SK-N-SH treated with all-trans-retinoic acid at 6 μM for 48 hours (cell line): ENCODE measurements at regions not wholly inside any gene's neighbourhood (a gene's known extent, or its start where the extent isn't known, plus 50 kb on each side); places are given as distances from the start of the nearest gene placed in this dataset.
A peak's percentile ranks its signal among the peaks of the same experiment; 100 is the strongest.

Experiments used
- ATAC-seq: fragments of 200-7000 bp; cut with Tn5 transposase; 3 replicates; pipeline ENCODE4 v1.9.1; 2020; ENCODE audit warnings: mild to moderate bottlenecking, moderate library complexity
- ARNTL ChIP-seq: fragments of 450-650 bp; formaldehyde crosslinking; IDR thresholded peaks from 2 replicates; pipeline ENCODE4 v1.5.0; 2020; ENCODE audit warnings: low read depth, mild to moderate bottlenecking, moderate library complexity, borderline replicate concordance
- BACH2 ChIP-seq: fragments of 250-450 bp; sonication (Bioruptor Pico); IDR thresholded peaks from 2 replicates; pipeline ENCODE4 v1.9.0; 2021; ENCODE audit warnings: mild to moderate bottlenecking, borderline replicate concordance
- ESRRG ChIP-seq: fragments of 250-450 bp; sonication (Bioruptor Pico); IDR thresholded peaks from 2 replicates; pipeline ENCODE4 v1.6.1; 2021; ENCODE audit warnings: mild to moderate bottlenecking
- GLIS3 ChIP-seq: fragments of 250-450 bp; sonication (Bioruptor Pico); IDR thresholded peaks from 2 replicates; pipeline ENCODE4 v1.5.0; 2020; ENCODE audit warnings: mild to moderate bottlenecking, moderate library complexity
- OSR1 ChIP-seq: fragments of 250-450 bp; sonication (Bioruptor Pico); IDR thresholded peaks from 2 replicates; pipeline ENCODE4 v1.8.0; 2022; ENCODE audit warnings: moderate library complexity, mild to moderate bottlenecking, inconsistent platforms
- PPARA ChIP-seq: fragments of 250-450 bp; sonication (Bioruptor Pico); IDR thresholded peaks from 2 replicates; pipeline ENCODE4 v1.5.0; 2020; ENCODE audit warnings: mild to moderate bottlenecking, borderline replicate concordance
- SNAI2 ChIP-seq: fragments of 250-450 bp; sonication (Bioruptor Pico); IDR thresholded peaks from 2 replicates; pipeline ENCODE4 v1.5.0; 2020; ENCODE audit warnings: mild to moderate bottlenecking, moderate library complexity
- TCF4 ChIP-seq: fragments of 250-450 bp; sonication (Bioruptor Pico); IDR thresholded peaks from 2 replicates; pipeline ENCODE4 v1.8.0; 2021; ENCODE audit warnings: mild to moderate bottlenecking, moderate library complexity, borderline replicate concordance
- TOX ChIP-seq: fragments of 250-450 bp; sonication (Bioruptor Pico); IDR thresholded peaks from 2 replicates; pipeline ENCODE4 v1.8.0; 2021; ENCODE audit warnings: mild to moderate bottlenecking, moderate library complexity, borderline replicate concordance
- ZC3H10 ChIP-seq: fragments of 250-450 bp; sonication (Bioruptor Pico); IDR thresholded peaks from 2 replicates; pipeline ENCODE4 v1.5.1; 2021; ENCODE audit warnings: mild to moderate bottlenecking, moderate library complexity
- ZFP3 ChIP-seq: fragments of 250-450 bp; sonication (Bioruptor Pico); IDR thresholded peaks from 2 replicates; pipeline ENCODE4 v1.5.0; 2020; ENCODE audit warnings: mild to moderate bottlenecking, moderate library complexity
- ZFP30 ChIP-seq: fragments of 450-650 bp; formaldehyde crosslinking; IDR thresholded peaks from 2 replicates; pipeline ENCODE4 v1.5.0; 2022; ENCODE audit warnings: mild to moderate bottlenecking, moderate library complexity
- ZNF565 ChIP-seq: fragments of 450-650 bp; formaldehyde crosslinking; conservative IDR thresholded peaks from 2 replicates; pipeline ENCODE4 v1.5.0; 2020; ENCODE audit warnings: low read depth, mild to moderate bottlenecking, moderate library complexity
- ZNF70 ChIP-seq: fragments of 450-650 bp; formaldehyde crosslinking; IDR thresholded peaks from 2 replicates; pipeline ENCODE4 v1.5.0; 2020; ENCODE audit warnings: mild to moderate bottlenecking, moderate library complexity
- ZNF8 ChIP-seq: fragments of 450-650 bp; formaldehyde crosslinking; IDR thresholded peaks from 2 replicates; pipeline ENCODE4 v1.5.0; 2020; ENCODE audit warnings: mild to moderate bottlenecking, moderate library complexity
- TF ChIP-seq, protein P1 (sequence below): fragments of 250-450 bp; sonication (Bioruptor Pico); IDR thresholded peaks from 2 replicates; pipeline ENCODE4 v1.5.0; 2020; ENCODE audit warnings: mild to moderate bottlenecking, moderate library complexity
- TF ChIP-seq, protein P2 (sequence below): fragments of 250-450 bp; sonication (Bioruptor Pico); IDR thresholded peaks from 2 replicates; pipeline ENCODE4 v1.5.1; 2021; ENCODE audit warnings: mild to moderate bottlenecking, moderate library complexity
- TF ChIP-seq, protein P3 (sequence below): fragments of 250-450 bp; sonication (Bioruptor Pico); IDR thresholded peaks from 2 replicates; pipeline ENCODE4 v1.5.1; 2020; ENCODE audit warnings: low read depth, mild to moderate bottlenecking, moderate library complexity
- TF ChIP-seq, protein P4 (sequence below): fragments of 250-450 bp; sonication (Bioruptor Pico); IDR thresholded peaks from 2 replicates; pipeline ENCODE4 v1.8.0; 2020; ENCODE audit warnings: mild to moderate bottlenecking, moderate library complexity, borderline replicate concordance

DNA sequence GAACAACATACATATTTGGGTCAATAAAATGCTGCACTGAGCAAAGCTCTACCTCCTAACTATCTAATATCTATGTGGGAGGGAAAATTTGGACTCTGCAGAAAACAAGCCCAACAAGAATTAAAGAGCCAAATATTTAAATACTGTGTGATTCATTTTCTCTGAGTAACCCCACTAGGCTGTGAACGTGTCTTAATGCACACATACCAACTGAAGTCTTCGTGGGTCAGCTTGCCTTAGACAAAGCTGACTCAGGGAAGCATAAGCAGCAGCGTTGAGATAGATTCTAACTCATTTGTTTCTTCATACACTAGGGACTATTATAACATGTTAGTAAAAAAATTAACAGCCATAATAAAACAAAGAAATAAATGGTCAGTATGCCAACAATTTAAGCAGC is 114.3 kb downstream of the GJA1 start:
- peak; percentile 73 for ATAC-seq
- TF ChIP-seq TOX (CRISPR knock-in tag) = no peak
- TF ChIP-seq ZNF70 (CRISPR knock-in tag) = no peak
- TF ChIP-seq TCF4 = no peak
- no peak for TF ChIP-seq OSR1 (CRISPR knock-in tag)
- TF ChIP-seq PPARA (CRISPR knock-in tag) = no peak
- no peak for TF ChIP-seq ARNTL (CRISPR knock-in tag)
- TF ChIP-seq BACH2 (CRISPR knock-in tag) = no peak
- no peak for TF ChIP-seq ZFP3 (CRISPR knock-in tag)
- TF ChIP-seq SNAI2 (CRISPR knock-in tag) = no peak
- TF ChIP-seq ESRRG (CRISPR knock-in tag) = no peak
- TF ChIP-seq, protein P1, sequence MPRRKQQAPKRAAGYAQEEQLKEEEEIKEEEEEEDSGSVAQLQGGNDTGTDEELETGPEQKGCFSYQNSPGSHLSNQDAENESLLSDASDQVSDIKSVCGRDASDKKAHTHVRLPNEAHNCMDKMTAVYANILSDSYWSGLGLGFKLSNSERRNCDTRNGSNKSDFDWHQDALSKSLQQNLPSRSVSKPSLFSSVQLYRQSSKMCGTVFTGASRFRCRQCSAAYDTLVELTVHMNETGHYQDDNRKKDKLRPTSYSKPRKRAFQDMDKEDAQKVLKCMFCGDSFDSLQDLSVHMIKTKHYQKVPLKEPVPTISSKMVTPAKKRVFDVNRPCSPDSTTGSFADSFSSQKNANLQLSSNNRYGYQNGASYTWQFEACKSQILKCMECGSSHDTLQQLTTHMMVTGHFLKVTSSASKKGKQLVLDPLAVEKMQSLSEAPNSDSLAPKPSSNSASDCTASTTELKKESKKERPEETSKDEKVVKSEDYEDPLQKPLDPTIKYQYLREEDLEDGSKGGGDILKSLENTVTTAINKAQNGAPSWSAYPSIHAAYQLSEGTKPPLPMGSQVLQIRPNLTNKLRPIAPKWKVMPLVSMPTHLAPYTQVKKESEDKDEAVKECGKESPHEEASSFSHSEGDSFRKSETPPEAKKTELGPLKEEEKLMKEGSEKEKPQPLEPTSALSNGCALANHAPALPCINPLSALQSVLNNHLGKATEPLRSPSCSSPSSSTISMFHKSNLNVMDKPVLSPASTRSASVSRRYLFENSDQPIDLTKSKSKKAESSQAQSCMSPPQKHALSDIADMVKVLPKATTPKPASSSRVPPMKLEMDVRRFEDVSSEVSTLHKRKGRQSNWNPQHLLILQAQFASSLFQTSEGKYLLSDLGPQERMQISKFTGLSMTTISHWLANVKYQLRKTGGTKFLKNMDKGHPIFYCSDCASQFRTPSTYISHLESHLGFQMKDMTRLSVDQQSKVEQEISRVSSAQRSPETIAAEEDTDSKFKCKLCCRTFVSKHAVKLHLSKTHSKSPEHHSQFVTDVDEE (CRISPR knock-in tag) = no peak
- TF ChIP-seq, protein P2, sequence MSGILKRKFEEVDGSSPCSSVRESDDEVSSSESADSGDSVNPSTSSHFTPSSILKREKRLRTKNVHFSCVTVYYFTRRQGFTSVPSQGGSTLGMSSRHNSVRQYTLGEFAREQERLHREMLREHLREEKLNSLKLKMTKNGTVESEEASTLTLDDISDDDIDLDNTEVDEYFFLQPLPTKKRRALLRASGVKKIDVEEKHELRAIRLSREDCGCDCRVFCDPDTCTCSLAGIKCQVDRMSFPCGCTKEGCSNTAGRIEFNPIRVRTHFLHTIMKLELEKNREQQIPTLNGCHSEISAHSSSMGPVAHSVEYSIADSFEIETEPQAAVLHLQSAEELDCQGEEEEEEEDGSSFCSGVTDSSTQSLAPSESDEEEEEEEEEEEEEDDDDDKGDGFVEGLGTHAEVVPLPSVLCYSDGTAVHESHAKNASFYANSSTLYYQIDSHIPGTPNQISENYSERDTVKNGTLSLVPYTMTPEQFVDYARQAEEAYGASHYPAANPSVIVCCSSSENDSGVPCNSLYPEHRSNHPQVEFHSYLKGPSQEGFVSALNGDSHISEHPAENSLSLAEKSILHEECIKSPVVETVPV (CRISPR knock-in tag) = no peak
- TF ChIP-seq ZNF565 (CRISPR knock-in tag) = no peak

DNA sequence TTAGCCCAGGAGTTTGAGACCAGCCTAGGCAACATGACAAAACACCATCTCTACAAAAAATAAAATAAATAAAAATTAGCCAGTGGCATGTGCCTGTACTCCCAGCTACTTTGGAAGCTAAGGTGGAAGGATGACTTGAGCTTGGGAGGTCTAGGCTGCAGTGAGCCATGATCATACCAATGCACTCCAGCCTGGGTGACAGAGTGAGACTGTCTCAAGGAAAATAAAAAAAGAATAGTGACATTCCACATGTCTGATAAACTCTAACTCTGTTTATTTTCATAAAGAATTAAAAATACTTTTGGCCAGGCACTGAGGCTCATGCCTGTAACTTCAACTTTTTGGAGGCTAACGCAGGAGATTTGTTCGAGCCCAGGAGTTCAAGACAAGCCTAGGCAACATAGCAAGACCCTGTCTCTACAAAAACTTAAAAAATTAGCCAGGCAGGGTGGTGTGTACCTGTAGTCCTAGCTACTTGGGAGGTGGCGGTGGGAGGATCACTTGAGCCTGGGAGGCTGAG is 115.1 kb downstream of the GJA1 start:
- 0 out of 3 replicates have a peak, but pooled peaks have one; percentile 20 for ATAC-seq
- no peak for TF ChIP-seq PPARA (CRISPR knock-in tag)
- TF ChIP-seq GLIS3 = no peak
- TF ChIP-seq ZNF70 (CRISPR knock-in tag) = no peak
- no peak for TF ChIP-seq ZNF565 (CRISPR knock-in tag)
- TF ChIP-seq, protein P1 (CRISPR knock-in tag) = no peak
- TF ChIP-seq, protein P3, sequence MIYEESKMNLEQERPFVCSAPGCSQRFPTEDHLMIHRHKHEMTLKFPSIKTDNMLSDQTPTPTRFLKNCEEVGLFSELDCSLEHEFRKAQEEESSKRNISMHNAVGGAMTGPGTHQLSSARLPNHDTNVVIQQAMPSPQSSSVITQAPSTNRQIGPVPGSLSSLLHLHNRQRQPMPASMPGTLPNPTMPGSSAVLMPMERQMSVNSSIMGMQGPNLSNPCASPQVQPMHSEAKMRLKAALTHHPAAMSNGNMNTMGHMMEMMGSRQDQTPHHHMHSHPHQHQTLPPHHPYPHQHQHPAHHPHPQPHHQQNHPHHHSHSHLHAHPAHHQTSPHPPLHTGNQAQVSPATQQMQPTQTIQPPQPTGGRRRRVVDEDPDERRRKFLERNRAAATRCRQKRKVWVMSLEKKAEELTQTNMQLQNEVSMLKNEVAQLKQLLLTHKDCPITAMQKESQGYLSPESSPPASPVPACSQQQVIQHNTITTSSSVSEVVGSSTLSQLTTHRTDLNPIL = no peak
- TF ChIP-seq, protein P4, sequence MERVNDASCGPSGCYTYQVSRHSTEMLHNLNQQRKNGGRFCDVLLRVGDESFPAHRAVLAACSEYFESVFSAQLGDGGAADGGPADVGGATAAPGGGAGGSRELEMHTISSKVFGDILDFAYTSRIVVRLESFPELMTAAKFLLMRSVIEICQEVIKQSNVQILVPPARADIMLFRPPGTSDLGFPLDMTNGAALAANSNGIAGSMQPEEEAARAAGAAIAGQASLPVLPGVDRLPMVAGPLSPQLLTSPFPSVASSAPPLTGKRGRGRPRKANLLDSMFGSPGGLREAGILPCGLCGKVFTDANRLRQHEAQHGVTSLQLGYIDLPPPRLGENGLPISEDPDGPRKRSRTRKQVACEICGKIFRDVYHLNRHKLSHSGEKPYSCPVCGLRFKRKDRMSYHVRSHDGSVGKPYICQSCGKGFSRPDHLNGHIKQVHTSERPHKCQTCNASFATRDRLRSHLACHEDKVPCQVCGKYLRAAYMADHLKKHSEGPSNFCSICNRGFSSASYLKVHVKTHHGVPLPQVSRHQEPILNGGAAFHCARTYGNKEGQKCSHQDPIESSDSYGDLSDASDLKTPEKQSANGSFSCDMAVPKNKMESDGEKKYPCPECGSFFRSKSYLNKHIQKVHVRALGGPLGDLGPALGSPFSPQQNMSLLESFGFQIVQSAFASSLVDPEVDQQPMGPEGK (CRISPR knock-in tag) = no peak
- no peak for TF ChIP-seq ZFP3 (CRISPR knock-in tag)
- no peak for TF ChIP-seq OSR1 (CRISPR knock-in tag)
- TF ChIP-seq TOX (CRISPR knock-in tag) = no peak
- TF ChIP-seq ZNF8 (CRISPR knock-in tag) = no peak
- TF ChIP-seq, protein P2 (CRISPR knock-in tag) = no peak
- TF ChIP-seq ZC3H10 = no peak
- no peak for TF ChIP-seq TCF4
- TF ChIP-seq ZFP30 (CRISPR knock-in tag) = no peak
- no peak for TF ChIP-seq ARNTL (CRISPR knock-in tag)
- TF ChIP-seq BACH2 (CRISPR knock-in tag) = no peak
